Activated CD8-positive, alpha-beta memory T cell treated with anti-CD3 and anti-CD28 coated beads for 48 hours (primary cell): ENCODE measurements at regions not wholly inside any gene's neighbourhood (a gene's known extent, or its start where the extent isn't known, plus 50 kb on each side); places are given as distances from the start of the nearest gene placed in this dataset.

Source experiments
- DNase-seq, 3 experiments: peaks; one replicate each; pipeline ENCODE4 v3.0.0-alpha.2; 2020; ENCODE audit warnings: low read depth in 2 of 3, low spot score in 2 of 3

- no peak for DNase-seq
Observed at GRCh38 chr4:129346036-129346435, 250.1 kb downstream of the C4orf33 start.

DNA sequence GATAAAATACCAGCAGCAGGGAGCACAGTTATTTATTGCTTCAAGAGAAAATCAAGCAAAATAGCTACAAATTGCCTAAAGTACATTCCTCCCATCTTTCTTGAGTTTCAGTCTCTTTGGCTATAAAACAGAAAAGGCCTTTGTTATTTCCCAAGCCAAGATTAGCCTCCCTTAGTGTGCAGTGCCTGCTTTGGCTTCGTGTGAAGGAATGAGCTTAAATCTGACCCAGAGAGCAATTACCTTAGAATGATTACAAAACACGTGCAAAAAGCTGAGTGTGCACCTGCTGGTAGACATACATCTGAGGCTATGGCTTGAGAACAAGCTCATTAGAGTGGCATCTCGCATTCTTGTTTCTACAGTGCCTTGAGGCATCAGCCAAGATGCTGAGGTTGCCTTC, 250.8 kb downstream of the C4orf33 start:
- no peak for DNase-seq

DNA sequence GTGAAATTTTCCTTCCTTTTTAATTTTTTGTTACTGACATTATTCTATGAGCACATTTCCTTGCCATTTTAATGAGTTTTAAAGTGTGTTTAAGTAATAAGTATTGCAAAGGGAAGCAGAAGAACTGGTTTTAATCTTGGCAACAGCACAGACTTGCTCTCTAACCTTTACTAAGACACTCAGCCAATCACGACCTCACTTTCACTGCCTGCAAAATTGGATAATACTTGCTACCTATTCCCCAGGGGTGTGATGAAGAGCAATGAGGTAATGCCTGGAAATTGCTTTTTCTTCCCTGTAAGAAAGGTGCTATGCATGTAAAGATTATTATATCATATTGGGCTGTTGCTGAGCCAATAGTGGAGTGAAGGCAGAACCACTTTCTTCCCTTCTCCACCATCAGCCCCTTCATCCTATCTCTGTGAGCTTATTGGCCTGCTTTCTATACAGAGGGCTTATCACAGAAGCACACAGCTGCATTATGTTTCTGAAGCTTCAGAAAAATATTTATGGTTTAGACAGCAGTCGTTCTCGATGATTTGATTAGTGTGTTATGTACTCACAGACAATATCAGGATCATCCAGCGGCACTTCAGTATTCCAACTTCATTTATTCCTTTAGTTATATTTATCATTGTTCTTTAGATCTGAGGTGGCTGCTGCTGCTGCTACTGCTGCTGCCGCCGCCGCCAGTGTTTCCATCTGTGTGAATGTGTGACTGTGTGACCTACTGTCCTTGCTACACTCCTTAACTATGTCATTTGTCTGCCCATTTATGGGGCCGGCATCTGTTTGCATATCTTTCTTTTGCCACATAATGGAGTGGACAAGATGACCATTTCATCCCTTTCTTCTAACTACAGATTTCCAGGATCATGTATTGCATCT, 255.1 kb downstream of the C4orf33 start:
- no peak for DNase-seq

- DNase-seq, result no peak
Observed at GRCh38 chr4:129352480-129352879, 256.5 kb downstream of the C4orf33 start.

- DNase-seq, result no peak
Observed at GRCh38 chr4:129353490-129353889, 257.5 kb downstream of the C4orf33 start.

- DNase-seq, result no peak
Observed at GRCh38 chr4:129355031-129355430, 259.1 kb downstream of the C4orf33 start.

- no peak for DNase-seq
Observed at GRCh38 chr4:129355516-129355915, 259.6 kb downstream of the C4orf33 start.

GRCh38 chr4:129358571-129358970, 262.6 kb downstream of the C4orf33 start:
- DNase-seq, result no peak

DNA sequence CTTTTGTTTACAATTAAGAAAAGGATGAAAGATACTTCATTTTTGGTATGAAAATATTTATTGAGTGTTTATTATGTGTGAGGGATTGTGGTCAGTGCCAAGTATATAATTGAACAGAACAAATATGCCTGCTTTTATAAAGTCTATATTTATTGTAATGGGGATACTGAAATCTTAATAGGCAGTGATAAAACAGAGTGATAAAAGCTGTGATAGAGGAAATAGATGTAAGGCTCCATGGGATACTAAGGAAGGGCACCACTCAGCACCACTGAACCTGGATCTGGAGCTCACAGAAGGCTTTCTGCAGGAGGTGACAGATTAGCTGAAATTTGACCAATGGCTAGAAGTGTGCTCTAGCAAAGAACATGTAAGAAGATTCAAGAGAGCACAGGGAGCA, 263.5 kb downstream of the C4orf33 start:
- no peak for DNase-seq

DNA sequence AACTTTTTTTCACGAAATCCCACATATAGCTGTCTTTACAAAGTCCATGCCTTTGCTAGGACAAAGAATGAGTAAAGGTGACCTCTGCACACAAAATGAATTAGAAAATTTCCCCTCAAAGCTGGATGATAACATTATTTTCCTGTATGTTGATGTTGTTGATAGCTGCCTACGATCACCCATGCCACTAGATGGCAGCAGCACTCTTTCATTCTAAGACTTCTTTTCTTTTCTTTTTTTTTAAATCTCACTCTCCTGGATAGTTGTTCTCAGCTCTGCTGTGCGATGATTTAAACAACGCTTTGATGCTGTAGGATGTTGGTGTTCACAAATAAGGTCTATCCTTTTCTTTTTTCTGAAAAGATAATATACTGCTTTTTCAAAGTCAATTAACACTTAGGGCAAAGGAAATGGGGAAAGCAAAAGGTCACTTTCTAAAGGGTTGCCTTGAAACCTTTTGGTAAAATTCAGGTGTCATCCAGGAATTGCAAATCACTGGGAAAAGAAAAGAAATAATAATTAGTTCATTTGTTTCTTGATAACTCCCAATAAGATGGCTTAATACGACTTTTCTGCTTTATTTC, 266.8 kb downstream of the C4orf33 start:
- peak in 2 of 3 experiments; percentile 1 to 4 for DNase-seq

DNA sequence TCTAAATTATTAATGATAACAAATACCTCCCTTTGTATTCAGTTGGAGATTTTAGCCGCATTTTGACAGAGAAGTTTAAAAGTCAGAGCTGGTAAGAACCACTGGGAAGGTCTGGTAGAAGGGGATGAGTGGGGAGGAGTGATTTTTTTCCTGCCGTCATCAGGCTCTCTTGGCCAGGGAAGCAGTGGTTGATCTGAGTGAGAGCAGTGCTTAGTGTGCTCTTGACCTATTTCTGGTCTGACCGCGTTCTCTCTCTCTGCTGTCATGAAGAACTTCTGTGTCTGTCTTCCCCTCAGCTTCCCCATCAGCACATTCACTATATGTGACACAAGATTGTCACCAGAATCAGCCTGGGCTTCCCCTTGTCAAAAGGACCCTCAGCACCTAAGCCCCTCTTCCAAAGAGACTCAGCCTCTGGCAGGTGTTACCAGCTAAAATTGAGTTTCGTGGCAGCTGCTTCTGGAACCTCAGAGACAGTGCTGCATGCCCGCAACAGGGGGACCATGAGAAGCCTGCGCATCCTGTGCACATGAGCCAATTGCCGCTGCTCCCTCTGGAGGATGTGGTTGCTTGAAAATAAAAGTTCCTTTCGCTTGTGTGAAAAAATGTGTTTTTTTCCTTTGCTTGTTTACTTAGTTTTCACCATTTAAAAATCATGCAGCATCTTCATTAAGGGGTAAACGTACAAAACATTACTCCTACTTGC, 268.9 kb downstream of the C4orf33 start:
- no peak for DNase-seq

GRCh38 chr4:129369361-129370010, 273.5 kb downstream of the C4orf33 start:
- DNase-seq, result no peak

DNA sequence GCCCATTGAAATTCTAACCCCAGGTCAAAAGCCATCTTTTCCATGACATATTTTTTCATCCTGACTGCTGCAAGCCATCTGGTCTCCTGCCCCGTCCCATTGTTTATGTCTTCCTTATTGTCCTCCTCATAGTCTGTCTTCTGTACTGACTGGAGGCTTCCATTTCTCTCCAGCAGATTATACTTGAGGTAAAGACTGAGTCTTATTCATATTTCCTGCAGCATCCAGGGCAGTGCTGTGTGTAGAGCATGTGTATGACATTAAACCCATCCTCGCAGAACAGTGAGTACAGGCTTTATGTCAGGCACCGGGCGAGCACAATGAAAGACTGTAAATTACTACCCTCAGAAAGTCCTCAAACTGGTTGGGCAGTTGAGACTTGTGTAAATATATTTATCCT, 275.1 kb downstream of the C4orf33 start:
- no peak for DNase-seq

DNA sequence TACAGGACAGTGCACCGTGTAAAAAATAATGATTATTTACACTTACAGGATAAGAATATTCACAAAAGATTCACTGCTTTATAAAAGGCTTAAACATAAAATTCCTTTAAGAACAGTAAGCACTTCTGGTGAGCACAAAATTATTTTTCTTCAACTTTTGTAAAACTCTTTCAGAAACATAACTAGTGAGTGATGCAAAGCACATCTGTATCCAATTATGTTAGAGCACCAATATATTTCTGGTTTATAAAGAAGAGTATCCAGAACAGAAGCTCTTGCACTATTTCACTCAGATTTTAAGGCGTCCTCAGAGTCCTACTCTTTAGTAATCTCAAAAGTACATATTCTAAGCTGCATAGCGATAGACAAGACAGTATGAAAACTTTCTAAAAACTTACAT, 276.0 kb downstream of the C4orf33 start:
- no peak for DNase-seq

DNA sequence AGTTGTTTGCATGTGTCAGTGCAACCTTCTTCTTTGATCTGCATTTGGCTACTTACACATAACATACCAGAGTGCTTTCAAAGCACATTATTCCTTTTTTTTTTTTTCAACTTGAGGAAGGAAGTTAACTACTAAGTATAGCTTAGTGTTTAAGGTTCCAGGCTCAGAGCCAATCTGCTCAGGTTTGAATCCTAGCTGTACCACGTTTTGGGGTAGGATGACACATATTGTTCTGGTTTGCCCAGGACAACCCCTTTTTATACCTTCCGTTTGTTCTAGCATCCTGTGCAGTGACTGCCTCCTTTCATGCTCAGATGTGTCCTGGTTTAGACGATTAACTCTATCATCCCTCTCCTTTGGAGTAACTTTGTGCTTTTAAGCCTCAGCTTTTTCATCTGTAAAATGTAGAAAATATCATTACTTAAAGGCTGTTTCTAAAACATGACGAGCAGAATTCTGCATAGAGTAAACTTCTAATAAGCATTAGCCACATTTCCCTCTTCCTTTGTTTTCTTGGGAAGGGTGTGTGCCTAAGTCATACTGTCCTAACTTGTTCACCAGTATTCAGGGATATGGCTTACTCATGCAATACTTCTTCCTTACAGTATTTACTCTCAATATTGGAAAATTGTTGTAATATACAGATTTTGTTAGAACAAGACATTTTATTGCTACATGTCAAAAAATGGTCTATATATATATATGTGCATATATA, 281.3 kb downstream of the C4orf33 start:
- no peak for DNase-seq

GRCh38 chr4:129378364-129378763, 282.4 kb downstream of the C4orf33 start:
- no peak for DNase-seq

DNA sequence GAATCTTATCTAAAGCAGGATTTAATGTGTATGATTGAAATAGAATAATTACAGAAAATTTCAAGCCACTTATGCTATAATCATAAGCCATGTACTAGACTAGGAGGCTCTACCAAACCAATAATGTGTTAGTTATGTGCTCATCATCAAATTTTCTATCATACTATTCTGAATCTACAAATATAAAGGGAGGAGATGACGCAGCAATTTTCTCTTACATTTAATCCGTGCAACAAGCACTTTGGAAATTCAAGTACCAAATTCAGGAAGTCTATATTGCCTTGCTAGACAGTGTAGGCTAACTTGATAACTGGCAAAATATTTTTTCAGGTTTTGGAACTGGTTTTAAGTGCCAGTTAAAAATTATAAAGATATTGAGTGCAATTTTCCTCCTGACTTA, 283.5 kb downstream of the C4orf33 start:
- DNase-seq, result no peak

DNA sequence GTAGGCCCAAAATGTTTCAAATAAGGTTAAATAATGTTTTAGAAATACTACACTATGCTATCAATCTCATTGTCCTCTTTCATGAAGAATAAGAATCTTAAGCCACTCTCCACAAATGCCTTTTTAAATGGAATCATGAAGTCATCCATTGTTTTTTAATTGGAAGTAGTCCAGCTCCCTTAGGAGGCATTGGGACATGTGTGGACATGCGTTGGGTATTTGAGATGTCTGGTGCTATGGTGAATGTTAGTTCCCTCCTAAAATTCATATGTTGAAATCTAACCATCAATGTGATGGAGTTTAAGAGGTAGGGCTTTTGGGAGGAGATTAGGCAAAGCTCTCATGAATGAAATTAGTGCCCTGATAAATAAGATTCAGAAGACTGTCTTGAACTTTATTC, 289.0 kb downstream of the C4orf33 start:
- DNase-seq, result no peak

DNA sequence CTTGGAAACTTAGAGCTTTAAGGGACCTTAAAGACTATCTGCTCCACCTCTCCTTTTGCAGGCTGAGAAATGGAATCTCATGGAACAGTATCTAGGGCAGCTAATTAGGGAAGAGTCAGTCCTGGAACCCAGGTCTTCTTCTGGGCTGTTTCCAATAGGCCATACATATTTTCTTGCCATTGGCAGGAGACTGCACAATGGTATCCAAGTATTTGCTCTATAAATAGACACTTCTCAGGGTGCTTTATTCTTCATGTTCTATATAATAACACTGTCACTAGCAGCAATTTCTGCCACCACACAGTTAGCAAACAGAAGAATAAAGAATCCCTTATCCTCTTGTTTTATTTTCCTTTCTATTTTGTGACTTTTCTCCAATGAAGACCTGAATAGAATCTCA, 291.7 kb downstream of the C4orf33 start:
- DNase-seq, result no peak

DNA sequence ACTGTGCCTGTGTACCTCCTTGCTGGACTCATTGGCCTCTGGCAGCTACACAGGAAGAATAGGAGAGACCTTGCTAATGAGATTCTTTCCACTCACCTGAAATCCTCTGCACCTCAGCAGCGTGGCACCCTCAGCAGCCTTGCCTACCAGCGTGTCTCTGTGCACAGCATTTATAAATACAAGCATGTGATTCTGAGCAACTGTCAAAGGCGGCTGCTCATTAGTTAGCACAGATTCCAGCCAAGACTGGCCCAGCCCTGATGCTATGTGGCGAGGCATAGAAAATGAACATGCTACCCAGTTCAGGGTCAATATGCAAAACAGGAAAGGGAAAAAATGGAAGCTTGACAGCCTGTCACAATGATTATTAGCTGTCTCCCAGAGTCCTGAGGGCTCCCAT, 298.0 kb downstream of the C4orf33 start:
- DNase-seq, result no peak

GRCh38 chr4:129394635-129395034, 298.7 kb downstream of the C4orf33 start:
- DNase-seq, result no peak
